Amygdala (tissue), 56 donors: ENCODE measurements at regions not wholly inside any gene's neighbourhood (a gene's known extent, or its start where the extent isn't known, plus 50 kb on each side); places are given as distances from the start of the nearest gene placed in this dataset.

Experiments
- DNase-seq, 56 donors: peaks; one replicate each; lab custom pipeline; 2025; lab: John Stamatoyannopoulos, UW

GRCh38 chr4:182023469-182023868 lies 219.7 kb upstream of the TENM3 start:
- DNase-seq = no peak

GRCh38 chr4:182042945-182043344 lies 200.3 kb upstream of the TENM3 start:
- DNase-seq = no peak

- DNase-seq = no peak
These were observed 194.3 kb upstream of the TENM3 start for GRCh38 chr4:182048871-182049270.

- DNase-seq = no peak
These were observed 186.3 kb upstream of the TENM3 start for GRCh38 chr4:182056866-182057265.

GRCh38 chr4:182062458-182062857 lies 180.7 kb upstream of the TENM3 start:
- no peak for DNase-seq

- DNase-seq = no peak
These were observed 180.3 kb upstream of the TENM3 start for GRCh38 chr4:182062936-182063335.

- no peak for DNase-seq
These were observed 179.6 kb upstream of the TENM3 start for GRCh38 chr4:182063651-182064050.

GRCh38 chr4:182065255-182065654 lies 177.9 kb upstream of the TENM3 start:
- no peak for DNase-seq

GRCh38 chr4:182066037-182066436 lies 177.2 kb upstream of the TENM3 start:
- no peak for DNase-seq

GRCh38 chr4:182067828-182068227 lies 175.4 kb upstream of the TENM3 start:
- DNase-seq = no peak

GRCh38 chr4:182068920-182069319 lies 174.3 kb upstream of the TENM3 start:
- DNase-seq = no peak

- no peak for DNase-seq
These were observed 169.9 kb upstream of the TENM3 start for GRCh38 chr4:182073278-182073677.

GRCh38 chr4:182074139-182074538 lies 169.1 kb upstream of the TENM3 start:
- DNase-seq = no peak

GRCh38 chr4:182074810-182075209 lies 168.4 kb upstream of the TENM3 start:
- DNase-seq = no peak

- no peak for DNase-seq
These were observed 160.3 kb upstream of the TENM3 start for GRCh38 chr4:182082910-182083309.

GRCh38 chr4:182083671-182084410 lies 159.4 kb upstream of the TENM3 start:
- DNase-seq = no peak

GRCh38 chr4:182085051-182085480 lies 158.1 kb upstream of the TENM3 start:
- DNase-seq = no peak

- DNase-seq = no peak
These were observed 153.9 kb upstream of the TENM3 start for GRCh38 chr4:182089326-182089725.

- DNase-seq = no peak
These were observed 153.0 kb upstream of the TENM3 start for GRCh38 chr4:182090186-182090585.

GRCh38 chr4:182091128-182091527 lies 152.1 kb upstream of the TENM3 start:
- DNase-seq = no peak

- DNase-seq = no peak
These were observed 149.8 kb upstream of the TENM3 start for GRCh38 chr4:182093431-182093831.

GRCh38 chr4:182093935-182094334 lies 149.3 kb upstream of the TENM3 start:
- no peak for DNase-seq

- DNase-seq = no peak
These were observed 141.6 kb upstream of the TENM3 start for GRCh38 chr4:182101618-182102017.
